Testis (tissue), 2 donors: ENCODE measurements at regions not wholly inside any gene's neighbourhood (a gene's known extent, or its start where the extent isn't known, plus 50 kb on each side); places are given as distances from the start of the nearest gene placed in this dataset.

Source experiments
- CTCF ChIP-seq, 3 experiments: fragments of 450-650 bp in 2 of 3; fragments of 200-600 bp in 1 of 3; sonication (generic) in 1 of 3; IDR thresholded peaks; one replicate each; pipeline ENCODE4 v1.5.1; 2016 to 2019; ENCODE audit warnings: antibody characterized with exemption in 3 of 3, mild to moderate bottlenecking in 2 of 3, moderate library complexity in 1 of 3
- POLR2A ChIP-seq: fragments of 450-650 bp; IDR thresholded peaks from one replicate; pipeline ENCODE4 v1.6.1; 2017; ENCODE audit warnings: antibody characterized with exemption, mild to moderate bottlenecking, moderate library complexity

- TF ChIP-seq CTCF (IDR thresholded peaks at IDR 0.05) (no peak), POLR2A (no peak)
Observed at GRCh38 chr1:165119086-165119485, 237.4 kb downstream of the LMX1A start.
